Cardiac fibroblast (primary cell): ENCODE measurements at regions not wholly inside any gene's neighbourhood (a gene's known extent, or its start where the extent isn't known, plus 50 kb on each side); places are given as distances from the start of the nearest gene placed in this dataset.

Experiments
- DNase-seq, 2 donors: peaks; one replicate each; pipeline versions ENCODE4 v3.0.0 to v3.0.0-alpha.2; 2010; ENCODE audit warnings: low read depth in 2 of 2
- H3K4me3 ChIP-seq, 2 donors: replicated peaks in 1 of 2; 1 replicate in 1 of 2; 2 replicates in 1 of 2; pipeline ENCODE4 v1.5.1; 2011; ENCODE audit warnings: low read depth in 2 of 2, low read length in 2 of 2, mild to moderate bottlenecking in 2 of 2, moderate library complexity in 1 of 2
- CTCF ChIP-seq: IDR thresholded peaks from one replicate; pipeline ENCODE4 v1.5.1; 2011; ENCODE audit warnings: low read depth, mild to moderate bottlenecking, low read length, inconsistent platforms

- no peak overlapping the region for H3K4me3 ChIP-seq
- TF ChIP-seq CTCF = no peak
- no peak for DNase-seq
Measured at GRCh38 chr9:8229226-8229625, 429.6 kb upstream of the DMAC1 start.

- DNase-seq = no peak
- H3K4me3 ChIP-seq = no peak overlapping the region
- TF ChIP-seq CTCF = no peak
Measured at GRCh38 chr9:8224381-8224801, 424.8 kb upstream of the DMAC1 start.

GRCh38 chr9:8223861-8224260 is 424.3 kb upstream of the DMAC1 start:
- TF ChIP-seq CTCF = no peak
- H3K4me3 ChIP-seq = no peak overlapping the region

GRCh38 chr9:8221462-8221861 is 421.9 kb upstream of the DMAC1 start:
- H3K4me3 ChIP-seq = no peak overlapping the region
- TF ChIP-seq CTCF = no peak
- DNase-seq = no peak

More at GRCh38 chr9:8223861-8224260, 424.3 kb upstream of the DMAC1 start:
- no peak for DNase-seq

GRCh38 chr9:8208465-8208864 is 408.9 kb upstream of the DMAC1 start:
- no peak for TF ChIP-seq CTCF
- DNase-seq = no peak

GRCh38 chr9:8207596-8207995 is 408.0 kb upstream of the DMAC1 start:
- no peak for DNase-seq
- TF ChIP-seq CTCF = no peak
- no peak overlapping the region for H3K4me3 ChIP-seq

More at GRCh38 chr9:8208465-8208864, 408.9 kb upstream of the DMAC1 start:
- no peak overlapping the region for H3K4me3 ChIP-seq

- no peak for TF ChIP-seq CTCF
- no peak for DNase-seq
- no peak overlapping the region for H3K4me3 ChIP-seq
Measured at GRCh38 chr9:8206720-8207119, 407.1 kb upstream of the DMAC1 start.
